Esophagus squamous epithelium (tissue), 4 donors: ENCODE measurements at regions not wholly inside any gene's neighbourhood (a gene's known extent, or its start where the extent isn't known, plus 50 kb on each side); places are given as distances from the start of the nearest gene placed in this dataset.

Experiments used
- CTCF ChIP-seq, 6 experiments: fragments of 450-650 bp in 4 of 6; fragments of 200-600 bp in 2 of 6; sonication (generic) in 2 of 6; IDR thresholded peaks; one replicate each; pipeline ENCODE4 v1.5.1; 2016 to 2019; ENCODE audit warnings: antibody characterized with exemption in 6 of 6, mild to moderate bottlenecking in 4 of 6, moderate library complexity in 4 of 6
- POLR2A ChIP-seq, 4 donors: fragments of 450-650 bp; IDR thresholded peaks; one replicate each; pipeline ENCODE4 v1.6.1; 2017; ENCODE audit warnings: antibody characterized with exemption in 4 of 4, mild to moderate bottlenecking in 4 of 4, moderate library complexity in 3 of 4

- TF ChIP-seq CTCF (IDR thresholded peaks at IDR 0.05) (no peak), POLR2A (IDR thresholded peaks at IDR 0.05) (no peak)
These were observed 99.1 kb upstream of the MED13L start for GRCh38 chr12:116376354-116377193.
